H1 (cell line): ENCODE measurements at regions not wholly inside any gene's neighbourhood (a gene's known extent, or its start where the extent isn't known, plus 50 kb on each side); places are given as distances from the start of the nearest gene placed in this dataset.

Experiments used
- CTCF ChIA-PET: fragments of 300-600 bp; sonication (Branson Sonifier 250); formaldehyde crosslinking; loops from one replicate; lab custom pipeline; 2021; ENCODE audit not compliant: partially characterized antibody; lab: Charles Lee
- POLR2A ChIA-PET: fragments of 300-600 bp; sonication (Branson Sonifier 250); formaldehyde crosslinking; loops from one replicate; lab custom pipeline; 2021; ENCODE audit warnings: inconsistent platforms; ENCODE audit not compliant: partially characterized antibody; lab: Charles Lee
- DNase-seq, 2 experiments: peaks; one replicate each; pipeline versions ENCODE4 v3.0.0 to v3.0.0-alpha.2; 2010 to 2022; ENCODE audit warnings: low spot score in 2 of 2, low read depth in 1 of 2, mixed read lengths in 1 of 2
- FAIRE-seq: peaks from 2 replicates; lab custom pipeline; 2011; peaks lifted over from hg19 to GRCh38; lab: Jason Lieb, UNC
- H2AFZ ChIP-seq: 2 replicates; pipeline ENCODE4 v1.8.1; 2012; ENCODE audit warnings: low read length, inconsistent platforms
- H2AK5ac ChIP-seq: 2 replicates; pipeline ENCODE4 v1.6.1; 2013; ENCODE audit warnings: low read depth, low read length
- H2BK120ac ChIP-seq: replicated peaks from 2 replicates; pipeline ENCODE3; 2013; ENCODE audit warnings: low read depth, low read length, inconsistent platforms
- H2BK12ac ChIP-seq: 2 replicates; pipeline ENCODE4 v1.6.1; 2013; ENCODE audit warnings: low read depth, low read length
- H2BK15ac ChIP-seq: 2 replicates; pipeline ENCODE4 v1.6.1; 2013; ENCODE audit warnings: low read length
- H2BK20ac ChIP-seq: 2 replicates; pipeline ENCODE4 v1.6.1; 2013; ENCODE audit warnings: low read length
- H2BK5ac ChIP-seq: 2 replicates; pipeline ENCODE4 v1.6.1; 2013; ENCODE audit warnings: low read depth, low read length
- H3K14ac ChIP-seq: 2 replicates; pipeline ENCODE4 v1.6.1; 2013; ENCODE audit warnings: inconsistent platforms; ENCODE audit not compliant: insufficient read length
- H3K18ac ChIP-seq: 2 replicates; pipeline ENCODE4 v1.6.1; 2013; ENCODE audit warnings: low read length; ENCODE audit errors: extremely low read depth
- H3K23ac ChIP-seq: 2 replicates; pipeline ENCODE4 v1.6.1; 2013; ENCODE audit warnings: inconsistent platforms; ENCODE audit not compliant: insufficient read length
- H3K23me2 ChIP-seq: 2 replicates; pipeline ENCODE4 v1.6.1; 2013; ENCODE audit warnings: low read depth, low read length
- H3K27ac ChIP-seq: 2 replicates; pipeline ENCODE4 v1.6.1; 2011; ENCODE audit warnings: low read depth, low read length, inconsistent platforms
- H3K27me3 ChIP-seq, 4 experiments: replicated peaks in 1 of 4; 1 replicate in 1 of 4; 2 replicates in 3 of 4; pipeline versions ENCODE4 v1.6.1 to v1.8.1; 2011 to 2013; ENCODE audit warnings: low read length in 3 of 4, mild to moderate bottlenecking in 3 of 4, inconsistent platforms in 2 of 4, mixed read lengths in 2 of 4, moderate library complexity in 1 of 4; ENCODE audit not compliant: control insufficient read depth in 3 of 4, insufficient read depth in 3 of 4; ENCODE audit errors: extremely low read depth in 1 of 4
- H3K36me3 ChIP-seq, 4 experiments: 2 replicates each; pipeline versions ENCODE4 v1.6.1 to v1.8.1; 2011 to 2013; ENCODE audit warnings: mild to moderate bottlenecking in 4 of 4, low read length in 3 of 4, moderate library complexity in 2 of 4, control low read depth in 1 of 4, inconsistent platforms in 1 of 4; ENCODE audit not compliant: insufficient read depth in 4 of 4, control insufficient read depth in 2 of 4
- H3K4ac ChIP-seq: replicated peaks from 2 replicates; pipeline ENCODE3; 2013; ENCODE audit warnings: low read length, low read depth, mixed read lengths, inconsistent platforms; ENCODE audit not compliant: insufficient read length
- H3K4me1 ChIP-seq, 4 experiments: replicated peaks in 1 of 4; 1 replicate in 1 of 4; 2 replicates in 3 of 4; pipeline versions ENCODE4 v1.6.1 to v1.8.1; 2011 to 2013; ENCODE audit warnings: low read length in 3 of 4, inconsistent platforms in 2 of 4, mixed read lengths in 1 of 4; ENCODE audit not compliant: insufficient read depth in 4 of 4, control insufficient read depth in 3 of 4
- H3K4me2 ChIP-seq, 2 experiments: 2 replicates each; pipeline versions ENCODE4 v1.6.1 to v1.8.1; 2011 to 2013; ENCODE audit warnings: low read depth in 2 of 2, low read length in 2 of 2, control low read depth in 1 of 2, inconsistent platforms in 1 of 2, mild to moderate bottlenecking in 1 of 2; ENCODE audit not compliant: insufficient read depth in 1 of 2
- H3K4me3 ChIP-seq, 4 experiments: fragments of 200-600, 300-600 bp in 1 of 4; sonication (generic), shearing (Covaris generic), sonication (Bioruptor Twin) in 1 of 4; 2 replicates each; pipeline versions ENCODE4 v1.5.1 to v1.8.1; 2011 to 2016; ENCODE audit warnings: low read length in 4 of 4, low read depth in 3 of 4, control low read depth in 2 of 4, inconsistent platforms in 2 of 4, mild to moderate bottlenecking in 2 of 4, mixed read lengths in 1 of 4, moderate library complexity in 1 of 4; ENCODE audit not compliant: insufficient read depth in 2 of 4; ENCODE audit errors: extremely low read depth in 1 of 4
- H3K56ac ChIP-seq: replicated peaks from 2 replicates; pipeline ENCODE3; 2013; ENCODE audit warnings: low read depth, mild to moderate bottlenecking, mixed read lengths, low read length, inconsistent platforms; ENCODE audit not compliant: insufficient read length
- H3K79me1 ChIP-seq: 2 replicates; pipeline ENCODE4 v1.6.1; 2013; ENCODE audit warnings: low read depth, low read length, control low read depth
- H3K79me2 ChIP-seq, 2 experiments: 2 replicates each; pipeline versions ENCODE4 v1.6.1 to v1.8.1; 2012 to 2013; ENCODE audit warnings: low read length in 2 of 2, mild to moderate bottlenecking in 2 of 2, inconsistent platforms in 1 of 2; ENCODE audit not compliant: insufficient read depth in 2 of 2, control insufficient read depth in 1 of 2
- H3K9ac ChIP-seq, 4 experiments: replicated peaks in 1 of 4; 1 replicate in 1 of 4; 2 replicates in 3 of 4; pipeline versions ENCODE4 v1.6.1 to v1.8.1; 2011 to 2013; ENCODE audit warnings: low read depth in 3 of 4, low read length in 3 of 4, control low read depth in 2 of 4, mild to moderate bottlenecking in 2 of 4, moderate library complexity in 2 of 4, inconsistent platforms in 1 of 4; ENCODE audit errors: extremely low read depth in 1 of 4
- H3K9me3 ChIP-seq, 2 experiments: 2 replicates each; pipeline versions ENCODE4 v1.6.1 to v1.8.1; 2012 to 2013; ENCODE audit warnings: mild to moderate bottlenecking in 2 of 2, moderate library complexity in 2 of 2, control low read depth in 1 of 2, inconsistent platforms in 1 of 2, low read depth in 1 of 2, low read length in 1 of 2, mixed read lengths in 1 of 2; ENCODE audit not compliant: insufficient read depth in 2 of 2
- H4K20me1 ChIP-seq, 2 experiments: replicated peaks in 1 of 2; 2 replicates each; pipeline versions ENCODE3 to v1.8.1; 2011 to 2013; ENCODE audit warnings: inconsistent platforms in 2 of 2, low read length in 2 of 2, mild to moderate bottlenecking in 1 of 2; ENCODE audit not compliant: insufficient read depth in 2 of 2, control insufficient read depth in 1 of 2
- H4K5ac ChIP-seq: 2 replicates; pipeline ENCODE4 v1.6.1; 2013; ENCODE audit warnings: low read length, low read depth, mixed read lengths, inconsistent platforms; ENCODE audit not compliant: insufficient read length
- H4K8ac ChIP-seq: 2 replicates; pipeline ENCODE4 v1.8.0; 2013; ENCODE audit warnings: mild to moderate bottlenecking, moderate library complexity, low read length, inconsistent platforms; ENCODE audit not compliant: insufficient read depth; ENCODE audit errors: extremely low read depth
- H4K91ac ChIP-seq: replicated peaks from 2 replicates; pipeline ENCODE3; 2013; ENCODE audit warnings: low read length, mixed read lengths, inconsistent platforms; ENCODE audit not compliant: insufficient read length
- BACH1 ChIP-seq: IDR thresholded peaks from 2 replicates; pipeline ENCODE4 v1.6.1; 2012; ENCODE audit warnings: low read length, improper control_type of control experiment
- BCL11A ChIP-seq, 2 experiments: IDR thresholded peaks; one replicate each; pipeline ENCODE4 v1.6.1; 2011; ENCODE audit warnings: low read depth in 2 of 2, low read length in 2 of 2, mild to moderate bottlenecking in 2 of 2
- GABPA ChIP-seq: IDR thresholded peaks from 2 replicates; pipeline ENCODE4 v1.6.1; 2011; ENCODE audit warnings: mild to moderate bottlenecking, low read length, moderate library complexity, borderline replicate concordance; ENCODE audit not compliant: insufficient read depth
- HDAC2 ChIP-seq, 2 experiments: fragments of 300-600 bp in 1 of 2; sonication (generic) in 1 of 2; IDR thresholded peaks; 2 replicates each; pipeline ENCODE4 v1.6.1; 2011 to 2012; ENCODE audit warnings: low read depth in 2 of 2, low read length in 2 of 2, mild to moderate bottlenecking in 2 of 2, moderate library complexity in 2 of 2, borderline replicate concordance in 1 of 2, inconsistent platforms in 1 of 2
- KDM5A ChIP-seq: fragments of 200-600 bp; IDR thresholded peaks from 2 replicates; pipeline ENCODE4 v1.7.1; 2012; ENCODE audit warnings: mild to moderate bottlenecking, low read length, inconsistent platforms, mixed read lengths
- MAFK ChIP-seq: IDR thresholded peaks from 2 replicates; pipeline ENCODE4 v1.6.1; 2012; ENCODE audit warnings: low read depth, mild to moderate bottlenecking, improper control_type of control experiment, low read length
- PHF8 ChIP-seq: fragments of 200-600 bp; sonication (generic); conservative IDR thresholded peaks from 2 replicates; pipeline ENCODE4 v1.7.1; 2012; ENCODE audit warnings: low read depth, mild to moderate bottlenecking, inconsistent platforms, low read length, moderate library complexity
- RNF2 ChIP-seq: fragments of 200-900, 300-1000 bp; sonication (generic); IDR thresholded peaks from 2 replicates; pipeline ENCODE4 v1.7.1; 2016; ENCODE audit warnings: borderline replicate concordance, low read depth, mild to moderate bottlenecking, antibody characterized with exemption, low read length; ENCODE audit not compliant: poor library complexity, severe bottlenecking; ENCODE audit errors: missing control alignments
- RXRA ChIP-seq: IDR thresholded peaks from 2 replicates; pipeline ENCODE4 v1.6.1; 2011; ENCODE audit warnings: low read depth, mild to moderate bottlenecking, low read length, moderate library complexity; ENCODE audit not compliant: insufficient read depth
- SIN3A ChIP-seq, 2 experiments: IDR thresholded peaks in 1 of 2; conservative IDR thresholded peaks in 1 of 2; 2 replicates each; pipeline ENCODE4 v1.6.1; 2011 to 2012; ENCODE audit warnings: low read length in 2 of 2, improper control_type of control experiment in 1 of 2, low read depth in 1 of 2, mild to moderate bottlenecking in 1 of 2
- SIRT6 ChIP-seq: IDR thresholded peaks from one replicate; pipeline ENCODE4 v1.7.1; 2012; ENCODE audit warnings: low read length, inconsistent platforms
- SP4 ChIP-seq: IDR thresholded peaks from 2 replicates; pipeline ENCODE4 v1.6.1; 2012; ENCODE audit warnings: low read length, inconsistent platforms
- SRF ChIP-seq: IDR thresholded peaks from 2 replicates; pipeline ENCODE4 v1.6.1; 2011; ENCODE audit warnings: mild to moderate bottlenecking, low read depth, low read length, moderate library complexity
- TAF1 ChIP-seq: IDR thresholded peaks from 2 replicates; pipeline ENCODE4 v1.6.1; 2011; ENCODE audit warnings: mild to moderate bottlenecking, low read depth, low read length
- TEAD4 ChIP-seq: IDR thresholded peaks from 2 replicates; pipeline ENCODE4 v1.6.1; 2012; ENCODE audit warnings: low read depth, low read length, inconsistent platforms, mixed read lengths
- WGBS, 2 experiments: shearing (Covaris generic) in 1 of 2; methylation state at CpG; one replicate each; pipeline versions ENCODE4 v1.1.6 to v1.1.7; 2013 to 2015; ENCODE audit warnings: low lambda C conversion rate in 2 of 2, mixed read lengths in 2 of 2, inconsistent platforms in 1 of 2, low coverage in 1 of 2, missing lambda C conversion rate in 1 of 2; ENCODE audit not compliant: insufficient replicate concordance in 2 of 2, insufficient coverage in 1 of 2, insufficient read length in 1 of 2; ENCODE audit errors: extremely low coverage in 1 of 2, missing lambda C conversion rate in 1 of 2; 5-methylcytosine and 5-hydroxymethylcytosine counted together

DNA sequence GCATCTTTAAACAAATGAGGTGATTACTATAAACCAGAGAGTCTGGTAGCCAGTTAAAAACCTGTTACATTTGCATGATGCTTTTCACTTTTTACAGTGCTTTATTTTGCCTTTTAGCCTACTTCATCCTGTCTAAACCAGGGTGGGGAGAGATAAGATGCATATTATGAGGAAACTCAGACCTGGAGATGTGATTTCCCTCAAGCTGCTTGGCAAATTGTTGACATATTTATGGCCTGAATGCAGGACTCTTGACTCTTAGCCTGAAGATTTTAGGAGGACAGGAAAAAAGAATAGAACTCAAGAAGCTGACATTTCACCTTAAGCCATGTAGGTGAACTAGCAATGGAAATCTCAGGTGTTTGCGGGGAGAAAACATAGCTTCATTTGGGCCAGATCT, 202.8 kb downstream of the NMUR2 start:
- Histone ChIP-seq H3K4ac (no peak overlapping the region), H3K79me2 (no peaks in the 10 kb centered on the region), H3K9me3 (no peaks in the 10 kb centered on the region), H4K5ac (no peak overlapping the region), H2BK20ac (no peak overlapping the region), H3K4me1 (no peaks in the 10 kb centered on the region), H2BK15ac (no peak overlapping the region), H2BK5ac (no peak overlapping the region), H3K18ac (no peak overlapping the region), H3K79me1 (no peaks in the 10 kb centered on the region), H3K4me2 (no peak overlapping the region), H2AFZ (0 out of 2 replicates have a peak overlapping the region, but pooled peaks have one; percentile 40), H4K8ac (no peak overlapping the region), H3K27me3 (no peaks in the 10 kb centered on the region), H3K23me2 (no peaks in the 10 kb centered on the region; the same call in 1 of the 2 replicates), H2AK5ac (no peak overlapping the region), H2BK12ac (no peak overlapping the region), H3K4me3 (no peak overlapping the region), H2BK120ac (no peak overlapping the region), H3K36me3 (no peaks in the 10 kb centered on the region), H3K27ac (no peak overlapping the region), H3K23ac (no peak overlapping the region), H4K91ac (no peak overlapping the region), H3K14ac (no peak overlapping the region), H3K56ac (no peak overlapping the region), H3K9ac (no peak overlapping the region), H4K20me1 (no peaks in the 10 kb centered on the region)
- FAIRE-seq = no peak
- DNase-seq = no peak
- CTCF ChIA-PET = interaction anchor here (0.6 kb wide), 1 partner anchor 487 kb away, joined by 3 read pairs; no protein-coding TSS in a partner anchor
- 100% methylated on average over 1 of the region's 1 CpG; no CpG with 5 or more reads in 1 of the 2 experiments for WGBS, 2 experiments
- POLR2A ChIA-PET = no interaction called here
- TF ChIP-seq TAF1 = no peak
- TF ChIP-seq BCL11A (IDR thresholded peaks at IDR 0.05; ENCODE audit: low read depth in 2 of 2, low read length in 2 of 2) = no peak
- TF ChIP-seq TEAD4 = no peak
- TF ChIP-seq HDAC2 (IDR thresholded peaks at IDR 0.05; ENCODE audit: borderline replicate concordance in 1 of 2, low read depth in 2 of 2, low read length in 2 of 2) = no peak
- TF ChIP-seq RXRA = no peak
- TF ChIP-seq KDM5A = no peak
- TF ChIP-seq SRF = no peak
- no peak for TF ChIP-seq SP4
- TF ChIP-seq SIRT6 = no peak
- TF ChIP-seq RNF2 = no peak
- no peak for TF ChIP-seq MAFK
- no peak for TF ChIP-seq GABPA
- TF ChIP-seq PHF8 = no peak
- TF ChIP-seq SIN3A (conservative IDR thresholded peaks at IDR 0.05 in 1 of 2, IDR thresholded peaks at IDR 0.05 in 1 of 2; ENCODE audit: low read depth in 1 of 2, low read length in 2 of 2) = no peak
- no peak for TF ChIP-seq BACH1
